Upper lobe of left lung (tissue), 4 donors: ENCODE measurements at regions not wholly inside any gene's neighbourhood (a gene's known extent, or its start where the extent isn't known, plus 50 kb on each side); places are given as distances from the start of the nearest gene placed in this dataset.

Experiments
- CTCF ChIP-seq, 6 experiments: fragments of 450-650 bp in 4 of 6; fragments of 200-600 bp in 2 of 6; sonication (generic) in 2 of 6; IDR thresholded peaks; one replicate each; pipeline ENCODE4 v1.5.1; 2016 to 2019; ENCODE audit warnings: antibody characterized with exemption in 6 of 6
- EP300 ChIP-seq, 4 donors: sonication (generic); formaldehyde crosslinking; IDR thresholded peaks; one replicate each; pipeline ENCODE4 v1.5.1; 2017; ENCODE audit warnings: antibody characterized with exemption in 4 of 4, control low read depth in 2 of 4
- POLR2AphosphoS5 ChIP-seq, 2 donors: sonication (generic); formaldehyde crosslinking; IDR thresholded peaks; one replicate each; pipeline ENCODE4 v1.5.1; 2017; ENCODE audit warnings: antibody characterized with exemption in 2 of 2

GRCh38 chr10:118463740-118464139 lies 121.6 kb upstream of the FAM204A start:
- no peak for TF ChIP-seq CTCF (IDR thresholded peaks at IDR 0.05)
- TF ChIP-seq POLR2AphosphoS5 (IDR thresholded peaks at IDR 0.05): no peak
- TF ChIP-seq EP300 (IDR thresholded peaks at IDR 0.05): no peak
